GM21381 (cell line): ENCODE measurements at regions not wholly inside any gene's neighbourhood (a gene's known extent, or its start where the extent isn't known, plus 50 kb on each side); places are given as distances from the start of the nearest gene placed in this dataset.

ENCODE experiments used
- ATAC-seq: cut with Tn5 transposase; IDR thresholded peaks from one replicate; pipeline ENCODE4 v1.9.1; 2021; ENCODE audit warnings: mild to moderate bottlenecking, moderate library complexity; ENCODE audit not compliant: unreplicated experiment

DNA sequence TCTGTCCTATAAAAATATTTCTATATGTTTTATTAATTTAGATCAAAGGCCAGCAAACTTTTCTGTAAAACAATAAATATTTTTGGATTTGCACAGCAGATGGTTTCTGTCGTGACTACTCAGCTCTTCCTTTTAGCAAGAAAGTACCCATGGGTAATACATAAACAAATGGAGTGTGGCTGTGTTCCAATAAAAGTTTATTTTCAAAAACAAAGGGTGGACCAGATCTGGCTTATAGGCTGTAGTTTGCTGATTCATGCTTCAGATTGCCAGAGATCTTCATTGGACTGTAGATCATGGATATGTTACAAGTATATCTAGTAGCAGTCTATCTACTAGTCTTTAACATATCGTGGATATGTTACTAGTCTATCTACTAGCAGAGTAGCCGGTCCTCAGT lies 590.5 kb downstream of the CSNK1G3 start:
- ATAC-seq: no peak

DNA sequence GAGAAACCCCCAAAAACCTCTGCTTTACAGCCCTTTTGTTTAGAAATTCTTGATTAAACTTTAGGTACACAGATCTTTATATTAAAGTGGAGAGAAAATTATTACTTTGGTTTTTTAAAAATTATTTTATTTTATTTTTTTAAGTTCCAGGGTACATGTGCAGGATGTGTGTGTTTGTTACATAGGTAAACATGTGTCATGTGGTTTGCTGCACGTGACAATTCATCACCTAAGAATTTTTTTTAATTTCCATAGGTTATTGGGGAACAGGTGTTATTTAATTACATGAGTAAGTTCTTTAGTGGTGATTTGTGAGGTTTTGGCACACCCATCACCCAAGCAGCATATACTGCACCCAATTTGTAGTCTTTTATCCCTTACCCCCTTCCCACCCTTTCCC lies 581.7 kb downstream of the CSNK1G3 start:
- ATAC-seq: no peak

DNA sequence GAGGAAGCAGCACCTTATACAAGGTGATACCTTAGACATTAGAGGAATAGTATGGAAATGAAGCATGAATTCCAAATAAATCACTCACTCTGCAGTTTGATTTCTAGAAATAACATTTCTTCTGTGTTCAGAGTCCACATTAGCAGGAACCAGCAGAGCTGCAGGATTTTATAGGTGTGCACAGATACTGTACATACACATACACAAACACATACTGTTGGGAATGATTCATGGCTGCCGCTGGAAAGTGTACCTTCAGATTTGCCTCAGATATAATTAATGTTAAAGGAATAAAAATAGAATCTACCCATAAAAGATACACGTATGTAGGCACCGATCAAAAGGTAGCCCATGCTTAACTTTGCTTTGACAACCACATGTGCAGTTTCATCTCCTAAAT lies 578.1 kb downstream of the CSNK1G3 start:
- ATAC-seq: no peak

DNA sequence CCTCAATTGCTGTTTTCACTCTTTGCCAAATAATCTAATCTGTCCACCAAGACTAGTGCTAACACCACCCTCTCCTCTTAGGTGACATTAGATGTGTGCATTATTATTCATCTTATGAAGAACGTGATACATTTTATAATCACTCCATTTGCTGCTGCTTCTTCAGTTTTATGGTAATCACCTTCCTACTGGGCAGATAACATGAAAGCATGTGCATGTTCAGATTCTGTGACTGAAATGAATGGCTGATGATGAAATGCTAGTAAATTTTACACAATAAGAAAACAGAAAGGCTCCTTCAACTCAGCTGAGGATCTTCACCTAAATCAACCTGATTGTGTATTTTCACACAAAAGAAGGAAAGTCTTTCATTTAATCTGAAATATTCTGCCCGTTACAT lies 577.6 kb downstream of the CSNK1G3 start:
- no peak for ATAC-seq

DNA sequence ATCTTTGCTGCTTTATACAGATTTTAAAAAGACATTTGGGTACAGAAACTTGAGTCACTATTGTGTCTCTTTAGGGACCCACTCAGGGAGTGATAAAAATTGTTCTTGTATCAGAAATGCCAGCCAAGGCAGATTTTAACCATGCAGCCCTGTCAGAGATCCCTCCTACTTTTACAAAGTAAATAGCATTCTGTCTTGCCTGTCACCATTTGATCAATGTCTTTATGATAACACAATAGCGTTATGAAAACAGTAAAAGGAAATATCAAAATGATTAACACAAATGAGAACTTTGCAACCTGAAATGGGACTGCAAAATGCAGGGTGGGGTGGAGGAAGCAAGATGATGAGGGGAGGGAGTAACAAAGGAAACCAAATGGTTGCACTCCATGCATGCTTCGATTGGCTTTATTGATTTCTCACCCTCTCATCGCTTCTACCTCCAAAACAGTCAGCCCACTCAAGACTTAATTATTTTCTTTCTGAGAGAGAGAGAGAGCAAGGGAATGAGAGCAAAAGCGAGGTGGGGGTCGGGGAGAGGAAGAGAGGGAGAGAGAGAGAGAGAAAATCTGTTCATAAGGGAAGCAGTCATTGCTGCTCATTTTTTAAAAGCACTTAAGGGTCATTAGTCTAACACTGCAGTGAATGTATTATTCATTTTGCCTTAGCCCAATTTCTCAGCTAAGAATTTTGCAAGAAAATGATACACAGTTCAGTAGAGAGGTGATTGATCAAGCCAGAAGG lies 576.5 kb downstream of the CSNK1G3 start:
- ATAC-seq: no peak

DNA sequence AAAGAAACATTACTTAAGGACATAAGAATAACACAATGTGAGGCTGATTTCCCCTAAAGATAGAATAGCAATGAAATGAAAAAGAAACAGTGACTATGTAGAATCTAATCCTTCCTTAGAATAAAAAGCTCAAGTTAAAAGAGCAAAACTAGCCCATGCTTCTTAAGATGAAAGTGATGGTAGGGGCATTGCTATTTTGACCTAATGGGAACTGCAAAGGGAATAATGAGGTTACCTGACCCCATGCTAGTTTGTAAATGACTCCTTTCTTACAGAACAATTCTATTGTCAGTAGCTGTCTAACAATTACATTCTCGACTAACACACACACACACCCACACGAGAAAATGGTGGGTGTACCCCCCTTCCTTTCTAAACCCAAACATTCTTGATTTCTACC lies 575.8 kb downstream of the CSNK1G3 start:
- no peak for ATAC-seq

DNA sequence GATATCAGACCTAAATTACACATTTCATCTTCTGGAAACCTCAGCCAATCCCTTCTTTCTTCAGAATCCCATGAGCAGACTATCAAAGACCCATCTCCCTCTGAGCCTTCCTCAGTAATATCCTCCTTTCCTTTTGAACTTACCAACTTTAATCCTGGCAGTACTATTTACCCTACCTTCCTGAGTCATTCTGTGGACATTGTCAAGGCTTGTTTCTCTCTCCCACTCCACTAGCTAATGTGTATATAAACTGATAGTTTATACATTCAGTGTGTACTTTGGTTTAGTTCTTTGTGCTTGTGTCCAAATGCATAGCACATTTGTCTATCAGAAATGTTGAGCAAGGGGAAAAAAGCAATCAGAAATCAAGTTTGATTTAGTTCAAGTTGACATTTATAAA lies 568.3 kb downstream of the CSNK1G3 start:
- ATAC-seq: no peak

DNA sequence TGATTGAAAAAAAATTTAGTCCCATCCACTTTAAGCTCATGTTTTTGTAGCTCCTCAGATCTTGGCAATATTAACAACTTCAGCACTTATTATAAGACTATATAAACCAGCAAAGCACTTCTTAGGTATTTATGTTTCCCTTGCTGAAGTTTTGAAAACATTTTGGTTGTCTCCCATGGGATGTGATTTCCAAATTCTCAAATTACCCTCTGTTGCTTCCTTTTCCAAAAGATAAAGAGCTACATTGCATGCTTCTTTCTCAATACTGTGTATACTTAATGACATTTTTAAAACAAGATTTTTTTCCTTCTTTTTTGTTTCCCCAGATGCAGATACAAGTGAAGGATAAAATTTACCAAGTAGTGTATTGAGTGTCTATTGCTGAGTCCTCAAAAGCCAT lies 567.1 kb downstream of the CSNK1G3 start:
- ATAC-seq: no peak

DNA sequence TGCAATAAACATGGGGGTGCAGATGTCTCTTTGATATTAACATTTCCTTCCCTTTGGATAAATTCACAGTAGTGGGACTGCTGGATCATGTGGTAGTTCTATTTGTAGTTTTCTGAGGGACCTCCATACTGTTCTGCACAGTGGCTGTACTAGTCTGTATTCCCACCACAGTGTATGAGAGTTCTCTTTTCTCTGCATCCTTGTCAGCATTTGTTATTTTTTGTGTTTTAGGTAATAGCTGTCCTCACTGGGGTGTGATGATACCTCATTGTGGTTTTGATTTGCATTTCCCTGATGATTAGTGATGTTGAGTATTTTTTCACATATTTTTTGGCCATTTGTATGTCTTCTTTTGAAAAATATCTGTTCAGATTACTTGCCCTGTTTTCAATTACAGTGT lies 562.5 kb downstream of the CSNK1G3 start:
- ATAC-seq: no peak

DNA sequence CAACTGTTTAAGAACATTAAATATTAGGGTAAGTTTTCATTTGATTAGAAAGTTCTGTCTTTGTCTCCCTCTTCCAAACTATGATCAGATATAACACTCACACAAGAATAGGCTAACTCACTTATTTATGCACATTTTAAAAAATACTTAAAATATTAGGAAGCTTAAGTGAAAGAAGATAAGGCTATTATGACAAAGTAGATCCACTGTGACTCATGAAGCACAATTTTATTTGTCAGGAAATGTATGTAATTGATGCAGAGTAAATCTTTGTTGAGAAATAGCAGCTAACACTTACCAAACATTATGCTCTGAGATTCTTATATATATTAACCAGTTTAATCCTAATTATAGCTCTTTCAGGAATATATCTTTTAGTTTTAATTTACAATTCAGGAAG lies 560.6 kb downstream of the CSNK1G3 start:
- no peak for ATAC-seq

DNA sequence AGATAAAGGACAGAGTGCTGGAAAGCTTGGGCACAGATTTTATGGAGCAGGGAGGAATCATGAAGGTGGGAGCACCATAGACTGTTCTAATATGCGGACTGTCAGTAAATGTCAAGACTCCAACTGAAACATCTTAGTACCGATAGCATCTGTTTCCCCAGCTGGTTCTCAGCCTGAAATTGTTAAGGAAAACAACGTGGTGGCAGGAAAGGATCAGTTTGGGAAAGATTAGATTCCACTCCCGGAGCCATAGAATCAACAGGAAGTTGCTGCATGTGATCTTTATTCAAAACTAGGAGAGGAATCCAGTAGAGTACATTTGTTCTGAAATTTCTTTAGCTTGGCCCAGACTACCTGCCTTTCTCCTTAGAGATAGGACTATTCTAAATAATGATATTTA lies 559.1 kb downstream of the CSNK1G3 start:
- ATAC-seq: no peak

DNA sequence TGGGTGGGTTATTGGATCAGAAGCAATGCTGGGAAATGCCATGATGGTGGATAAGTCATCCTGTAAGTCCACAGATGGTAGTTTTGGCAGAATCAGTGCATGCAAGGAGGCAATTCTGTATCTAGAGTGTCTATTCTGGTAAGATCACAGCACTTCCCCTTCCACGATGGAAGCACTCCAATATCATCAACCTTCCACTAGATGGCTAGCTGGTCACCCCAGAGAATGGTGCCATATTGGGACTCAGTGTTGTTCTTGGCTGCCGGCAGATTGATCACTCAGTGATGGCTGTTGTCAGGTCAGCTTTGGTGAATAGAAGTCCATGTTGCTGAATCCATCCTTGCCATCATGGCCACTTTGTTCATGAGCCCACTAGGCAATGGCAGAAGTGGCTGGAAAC lies 553.5 kb downstream of the CSNK1G3 start:
- ATAC-seq: no peak

DNA sequence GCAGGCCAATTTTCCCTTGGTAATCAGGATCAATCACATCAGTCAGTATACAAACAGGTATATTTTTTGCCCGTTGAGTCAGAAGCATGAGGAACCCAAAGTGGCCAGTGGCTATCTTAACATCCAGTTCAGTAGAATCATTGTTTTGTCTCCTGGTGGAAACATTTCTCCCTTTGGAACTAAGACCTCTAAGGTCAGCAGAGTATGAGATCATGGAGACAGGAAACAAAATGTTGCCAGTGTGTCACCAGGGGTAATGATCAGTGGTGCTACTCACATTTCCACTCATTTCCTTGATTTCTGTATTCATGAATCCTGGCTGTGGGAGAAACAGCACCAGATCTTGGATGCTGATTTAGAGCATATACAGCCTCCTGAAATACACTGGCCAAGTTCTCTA lies 553.0 kb downstream of the CSNK1G3 start:
- no peak for ATAC-seq

DNA sequence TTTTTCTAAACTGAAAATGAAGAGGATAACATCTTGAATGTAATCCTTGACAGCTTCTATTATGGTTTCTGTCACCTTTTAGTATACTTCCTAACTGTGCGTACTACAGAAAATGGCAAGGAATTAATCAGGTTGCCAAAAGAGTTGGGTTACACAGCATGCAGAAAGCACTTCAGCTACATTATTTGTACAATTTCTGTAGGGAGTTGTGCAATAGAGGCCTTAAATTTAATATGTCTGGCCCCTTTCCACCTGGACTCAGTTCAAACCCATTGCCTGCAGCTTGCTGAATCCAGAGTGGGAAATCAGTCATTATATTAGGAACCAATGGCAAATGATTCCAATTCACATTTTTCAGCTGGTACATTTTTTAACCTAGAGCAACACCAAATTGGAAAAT lies 549.7 kb downstream of the CSNK1G3 start:
- no peak for ATAC-seq

DNA sequence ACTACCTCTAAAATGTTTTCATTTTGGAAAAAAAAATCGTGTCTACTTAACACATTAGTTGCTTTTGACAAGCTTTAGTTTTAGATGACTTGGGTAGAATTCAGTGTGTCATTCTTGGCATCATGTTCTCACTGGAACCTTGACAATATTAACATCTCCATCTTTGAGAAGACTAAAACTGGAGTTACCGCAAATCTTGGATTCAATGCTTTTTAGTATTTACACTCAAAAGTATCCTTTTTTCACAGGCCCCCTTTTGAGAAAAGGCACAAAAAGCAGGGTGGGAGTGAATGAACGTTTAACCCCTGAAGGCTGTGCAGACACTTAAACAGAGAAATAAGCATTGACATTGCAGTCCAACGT lies 549.1 kb downstream of the CSNK1G3 start:
- no peak for ATAC-seq

DNA sequence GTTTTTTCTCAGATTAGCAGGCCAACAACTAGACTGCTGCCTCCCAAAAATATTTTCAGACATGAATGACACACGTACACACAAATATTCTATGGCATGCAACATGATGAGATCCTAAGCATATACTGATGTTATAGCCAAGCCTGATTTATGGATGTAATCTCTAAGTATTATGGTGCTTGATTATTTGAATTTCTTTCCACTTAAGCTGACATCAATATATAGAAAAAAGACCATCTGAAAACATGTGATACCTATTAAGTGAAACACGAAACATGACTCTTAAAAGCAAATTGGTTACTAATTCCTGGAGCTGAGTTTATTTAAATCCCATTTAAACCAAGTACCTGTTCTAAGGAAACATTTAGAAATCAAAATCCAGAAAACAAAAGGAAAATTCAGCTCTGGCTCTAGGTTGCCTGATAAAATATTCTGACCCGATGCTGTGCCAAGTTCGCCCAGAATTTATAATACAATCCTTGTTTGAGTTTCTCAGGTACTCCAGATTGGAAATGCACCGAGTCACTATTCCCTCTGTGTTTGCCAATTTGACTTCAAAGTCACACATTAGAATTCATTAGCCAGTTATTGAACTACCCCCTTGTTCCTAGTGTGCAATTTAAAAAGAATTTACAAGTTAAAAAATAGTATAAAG lies 548.6 kb downstream of the CSNK1G3 start:
- no peak for ATAC-seq

DNA sequence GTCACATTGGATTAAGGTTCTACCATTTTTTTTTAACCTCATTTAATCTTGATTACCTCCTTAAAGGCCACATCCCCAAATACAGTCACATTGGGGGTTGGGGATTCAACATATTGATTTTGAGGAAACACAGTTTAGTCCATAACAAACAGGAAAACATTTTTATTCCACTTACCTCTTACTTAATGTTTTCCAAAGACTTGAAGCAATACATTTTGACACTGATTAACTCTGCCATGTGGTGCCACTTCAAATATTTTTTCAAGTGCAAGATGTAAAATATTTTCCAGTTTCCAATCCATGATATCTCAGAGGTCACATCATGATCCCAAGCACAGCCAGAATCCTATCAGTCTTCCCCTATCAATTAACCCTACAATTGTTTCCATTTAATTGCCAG lies 548.0 kb downstream of the CSNK1G3 start:
- no peak for ATAC-seq

DNA sequence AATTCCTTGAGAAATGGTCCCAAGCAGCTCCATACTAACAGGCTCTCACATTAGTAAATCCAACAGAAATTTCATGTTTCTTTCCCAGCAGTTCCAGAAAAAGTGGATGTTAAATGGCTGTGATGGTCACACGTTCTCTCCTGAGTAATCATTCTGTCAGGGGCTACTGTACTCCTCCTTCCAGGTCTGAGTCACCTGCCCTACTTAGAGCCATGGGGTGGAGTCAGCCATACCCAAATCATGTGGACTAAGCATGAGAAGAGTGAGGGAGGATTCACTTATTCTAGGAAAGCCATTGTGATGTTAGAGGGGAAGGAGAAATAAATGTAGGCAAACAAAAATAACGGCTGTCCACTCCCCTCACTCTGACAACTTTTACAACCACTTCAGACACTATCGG lies 547.2 kb downstream of the CSNK1G3 start:
- ATAC-seq: no peak

DNA sequence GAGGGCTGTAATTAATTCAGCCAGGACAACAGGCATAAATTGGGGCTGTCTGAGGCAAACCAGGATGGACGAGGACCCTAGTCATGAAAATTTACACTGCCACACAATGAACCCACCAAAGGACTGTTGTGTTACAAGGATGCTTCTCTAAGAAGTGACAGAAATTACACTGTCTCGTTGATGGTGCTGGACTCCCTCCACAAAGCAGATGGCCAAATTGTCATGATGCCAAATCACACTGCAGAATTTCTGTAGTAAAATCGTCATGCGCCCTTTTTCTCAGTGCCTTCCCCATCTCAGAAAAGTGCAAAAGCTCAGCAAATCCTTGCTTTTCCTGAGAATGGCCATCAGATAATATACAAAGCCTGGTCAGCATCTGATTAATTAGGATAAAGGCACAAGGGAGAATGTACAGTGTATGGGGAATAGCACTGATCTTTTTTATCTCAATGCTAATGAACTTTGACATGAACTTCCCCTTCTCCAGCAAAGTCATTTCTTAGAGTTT lies 545.8 kb downstream of the CSNK1G3 start:
- no peak for ATAC-seq

DNA sequence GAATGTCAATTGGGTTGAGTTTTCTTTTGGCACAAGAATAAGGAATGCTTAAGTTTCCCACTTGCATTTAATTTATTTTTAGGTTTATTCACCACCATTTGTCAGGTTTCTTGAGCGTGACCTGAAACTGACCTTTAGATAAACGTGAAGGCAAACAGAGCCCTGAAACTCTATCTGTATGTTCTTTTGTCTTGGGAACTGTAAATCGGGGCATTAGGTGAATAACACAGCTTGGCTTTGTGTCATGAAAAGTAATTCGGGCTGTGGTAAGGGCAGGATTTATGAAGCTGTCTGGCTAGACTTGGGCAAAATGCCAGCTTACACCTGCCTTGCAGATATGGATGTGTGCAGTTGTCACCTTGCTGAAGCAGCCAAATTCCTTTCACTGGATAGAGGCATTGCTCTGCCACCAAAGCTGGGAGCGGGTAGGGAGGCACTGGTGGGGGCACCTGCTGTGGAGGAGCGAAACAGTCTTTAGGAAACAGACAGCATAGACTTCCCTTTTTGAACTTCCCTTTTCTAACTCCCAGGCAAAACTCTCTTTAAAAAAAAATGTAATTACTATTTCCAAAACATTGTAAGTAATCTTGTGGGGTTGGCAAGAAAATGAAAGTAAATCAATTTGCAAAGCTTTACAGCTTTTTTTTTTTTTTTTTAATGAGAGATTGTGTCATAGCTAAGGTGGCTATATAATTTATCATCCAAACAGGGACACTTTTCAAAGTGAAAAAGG lies 545.2 kb downstream of the CSNK1G3 start:
- ATAC-seq: peak; percentile 52

DNA sequence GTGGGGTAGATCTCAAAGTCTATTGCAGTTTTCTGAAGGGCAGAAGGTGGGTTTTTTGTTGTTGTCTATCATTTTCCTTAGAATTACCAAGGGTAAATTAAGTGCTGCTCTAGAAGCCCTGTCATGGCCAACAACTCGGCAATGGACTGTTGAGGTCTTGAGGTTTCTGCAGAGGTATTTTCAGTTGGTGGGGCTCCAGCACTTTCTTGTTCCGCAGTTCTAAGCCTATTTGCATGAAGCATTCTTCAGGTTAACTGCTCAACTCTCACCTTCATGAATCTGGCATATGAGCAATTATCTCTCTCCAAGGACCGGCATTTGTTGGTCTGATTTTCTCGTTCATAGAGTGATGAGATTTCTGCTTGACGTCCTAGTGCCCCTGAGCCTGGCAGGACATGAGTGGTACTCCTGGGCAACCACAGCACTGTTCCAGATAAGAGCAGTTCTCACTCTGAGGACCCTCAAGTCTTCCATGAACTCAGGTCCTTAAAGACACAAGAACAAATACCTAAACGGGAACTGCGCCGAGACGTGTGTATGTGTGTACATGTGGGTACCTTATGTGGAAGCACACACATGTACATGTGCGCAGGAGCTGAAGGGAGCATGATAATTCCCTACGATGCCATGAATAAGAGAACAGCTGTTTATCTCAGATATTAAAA lies 544.5 kb downstream of the CSNK1G3 start:
- ATAC-seq: peak; percentile 78

DNA sequence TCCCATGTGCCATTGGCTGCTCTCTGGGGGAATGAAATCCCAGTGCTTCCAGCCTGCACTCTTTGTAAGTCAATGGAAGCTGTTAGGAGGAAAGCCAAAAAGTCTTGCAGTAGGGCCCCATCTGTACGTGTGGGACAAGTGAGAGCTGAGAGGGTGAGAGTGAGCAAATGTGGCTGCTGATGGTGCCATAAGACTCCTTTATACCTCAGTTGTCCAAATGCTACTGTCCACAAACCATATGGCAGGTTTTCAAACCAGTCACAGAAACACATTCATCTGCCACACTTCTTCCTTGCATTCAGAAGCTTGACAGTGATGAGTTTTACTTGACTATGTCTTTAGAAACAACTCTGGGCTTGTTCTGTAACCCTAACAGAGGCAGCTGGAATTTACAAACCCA lies 543.8 kb downstream of the CSNK1G3 start:
- ATAC-seq: no peak
